ENCODE measurements at regions not wholly inside any gene's neighbourhood (a gene's known extent, or its start where the extent isn't known, plus 50 kb on each side); places are given as distances from the start of the nearest gene placed in this dataset.
"Not testable (repeated sequence)": the region's sequence is repeated elsewhere in the genome, so short reads cannot be mapped to it uniquely, and the experiment has no call there.

DNA sequence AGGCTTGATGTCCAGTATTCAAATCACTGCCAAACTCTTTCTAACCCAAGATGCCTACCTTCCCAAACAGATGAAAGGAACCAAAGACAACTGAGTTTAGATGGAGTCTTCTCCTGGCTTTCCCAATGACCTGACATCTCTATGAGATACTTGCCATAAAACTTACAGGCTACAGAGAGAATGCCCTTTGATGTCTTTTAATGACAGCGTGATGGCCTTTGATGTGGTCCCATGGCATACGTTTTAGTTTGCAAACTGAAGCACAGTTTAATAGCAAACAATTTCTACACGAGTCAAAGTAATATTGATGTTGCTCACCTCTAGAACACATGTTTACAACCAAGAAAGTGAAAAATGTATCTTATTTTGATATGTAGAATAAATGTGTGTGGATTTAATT is 73.2 kb downstream of the ZIC4 start:
- DNase-seq (no peak), ATAC-seq (no peak)
- intact Hi-C loops (cut with DNase I), result no loop called here

- intact Hi-C loops (cut with DNase I), result no loop called here
- DNase-seq (no peak), ATAC-seq (no peak)
Measured at GRCh38 chr3:147328711-147329110, 77.6 kb downstream of the ZIC4 start.

DNA sequence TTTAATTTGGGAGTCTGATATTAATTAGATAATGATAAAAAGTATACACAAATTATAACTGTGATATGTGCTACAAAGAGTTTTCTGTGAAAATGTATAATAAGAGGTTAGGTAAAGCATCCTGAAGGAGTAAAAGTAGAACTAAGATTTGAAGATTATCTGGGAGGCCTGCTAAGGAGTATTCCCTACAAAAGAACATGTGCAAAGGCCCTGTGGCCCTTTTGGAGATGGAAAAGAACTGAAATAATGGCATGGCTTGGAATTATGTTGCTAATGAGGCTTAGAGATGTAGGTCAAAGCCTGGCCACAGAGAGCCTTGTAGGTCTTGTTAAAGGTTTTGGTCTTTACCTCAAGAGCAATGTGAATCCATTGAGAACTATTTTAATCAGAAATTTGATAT is 82.0 kb downstream of the ZIC4 start:
- ATAC-seq, result no peak
- intact Hi-C loops (cut with DNase I), result no loop called here
- DNase-seq, result no peak

DNA sequence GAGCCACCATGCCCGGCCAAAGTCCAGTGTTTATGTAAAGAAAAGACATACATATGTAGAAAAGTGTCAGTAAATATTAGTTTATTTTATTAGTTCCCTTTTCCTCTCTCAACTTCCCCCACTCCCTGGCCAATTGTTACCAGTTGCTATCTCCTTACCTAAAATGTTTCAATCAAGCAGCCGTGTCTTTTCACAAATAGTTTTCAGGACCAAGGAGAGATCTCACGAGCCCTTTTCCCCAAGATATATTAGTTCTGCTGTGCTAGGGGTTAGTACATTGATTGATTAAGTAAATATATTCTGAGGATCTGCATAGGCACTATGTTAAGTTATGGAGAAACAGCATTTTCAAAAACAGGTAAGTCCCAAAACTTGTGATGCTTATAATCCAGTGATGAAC is 87.4 kb downstream of the ZIC4 start:
- no peak for ATAC-seq
- intact Hi-C loops (cut with DNase I), result no loop called here
- no peak for DNase-seq

- DNase-seq; intact Hi-C loops (cut with DNase I); ATAC-seq: not testable (repeated sequence)
Measured at GRCh38 chr3:147317080-147317479, 89.3 kb downstream of the ZIC4 start.

DNA sequence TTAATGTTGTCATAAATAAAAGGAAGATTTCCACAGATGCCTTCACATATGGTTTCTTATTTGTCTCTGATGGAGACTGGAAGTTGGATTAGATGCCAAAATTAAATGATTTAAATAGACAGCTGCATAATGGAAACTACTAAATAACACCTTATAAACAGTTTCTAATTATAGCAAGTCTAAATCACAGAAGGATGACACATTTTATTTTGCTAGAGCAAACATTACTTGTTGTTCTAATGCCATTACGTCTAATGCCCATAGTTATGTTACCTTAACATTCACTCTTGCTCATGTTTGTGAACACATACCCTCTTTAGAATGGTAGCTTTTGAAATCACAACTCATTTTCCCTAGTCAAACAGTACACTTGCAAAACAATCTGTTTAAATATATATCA is 92.8 kb downstream of the ZIC4 start:
- intact Hi-C loops (cut with DNase I), result no loop called here
- no peak for DNase-seq
- no peak for ATAC-seq

DNA sequence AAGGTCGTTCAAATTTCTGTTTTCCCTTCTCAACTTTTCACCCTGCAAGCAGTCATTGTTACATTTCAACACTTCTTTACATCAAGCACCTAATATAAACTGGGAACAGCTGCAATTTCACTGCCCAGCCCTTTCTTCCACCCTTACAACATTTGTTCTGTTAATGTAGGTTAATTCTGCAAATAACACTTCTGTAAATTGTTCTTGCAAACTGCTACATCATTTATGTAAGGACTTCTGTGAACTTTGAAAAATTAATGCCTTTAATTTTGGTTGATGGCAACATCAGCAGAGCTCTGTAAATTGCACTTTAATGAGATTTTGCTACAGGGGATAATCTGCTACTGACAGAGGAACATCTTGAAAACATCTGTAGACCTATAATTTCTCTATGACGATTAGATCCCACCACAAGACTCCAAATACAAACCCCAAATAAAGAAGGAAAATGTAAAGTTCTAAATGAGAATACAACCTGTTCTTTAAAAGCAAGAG is 93.5 kb downstream of the ZIC4 start:
- intact Hi-C loops (cut with DNase I), result no loop called here
- DNase-seq (no peak), ATAC-seq (no peak)

DNA sequence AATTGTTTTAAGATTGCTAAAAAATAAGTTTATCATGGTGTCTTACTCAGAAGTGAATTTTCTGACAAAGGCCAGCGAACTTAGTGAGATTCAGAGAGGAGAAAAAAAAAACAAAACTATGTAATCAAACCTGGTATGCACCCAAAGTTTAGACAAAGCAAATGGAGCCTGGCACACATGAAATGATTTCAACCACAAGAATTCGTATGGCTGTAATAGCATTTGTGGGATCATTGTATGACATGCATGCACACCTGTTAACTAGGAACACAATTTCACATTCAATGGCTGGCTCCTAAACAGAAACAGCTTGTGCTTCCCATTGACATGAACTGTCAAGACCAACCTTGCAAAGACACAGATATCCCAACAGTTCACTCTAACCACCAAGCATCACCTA is 94.6 kb downstream of the ZIC4 start:
- intact Hi-C loops (cut with DNase I), result no loop called here
- no peak for ATAC-seq

DNA sequence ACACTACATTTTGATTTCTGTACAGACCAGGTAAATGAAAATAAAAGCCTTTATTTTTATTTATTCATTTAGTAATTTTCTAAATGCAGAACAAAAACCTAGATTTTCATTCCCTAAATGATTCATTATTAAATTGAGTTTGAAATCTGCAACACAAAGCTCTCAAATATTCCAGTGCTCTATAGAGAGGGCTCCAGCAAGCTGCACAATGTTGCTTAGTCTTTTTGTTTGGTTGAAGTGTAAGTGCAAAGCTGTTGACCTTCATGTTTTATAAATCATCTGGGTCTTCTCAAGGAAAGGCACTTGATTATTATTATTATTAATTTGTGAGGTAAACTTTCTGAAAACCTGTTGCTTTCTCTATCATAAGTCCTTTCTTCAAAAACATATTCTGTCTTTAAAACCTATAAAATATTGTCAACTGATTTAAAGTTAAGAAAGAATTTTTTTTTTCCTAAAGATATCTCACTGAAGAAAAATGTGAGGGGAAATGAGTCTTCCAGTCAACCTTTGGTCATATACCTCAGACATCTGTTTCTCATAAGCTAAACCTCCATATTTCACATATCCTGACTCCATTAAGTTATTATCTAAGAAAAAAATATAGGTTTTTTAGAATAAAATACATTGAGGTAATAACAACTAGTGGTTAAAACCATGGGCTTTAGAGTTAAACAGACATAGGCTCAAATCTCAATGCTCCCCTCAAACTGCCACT is 100.7 kb downstream of the ZIC4 start:
- no peak for ATAC-seq
- intact Hi-C loops (cut with DNase I), result no loop called here
- DNase-seq, result no peak

More for the DNA sequence above, 94.6 kb downstream of the ZIC4 start:
- no peak for DNase-seq

DNA sequence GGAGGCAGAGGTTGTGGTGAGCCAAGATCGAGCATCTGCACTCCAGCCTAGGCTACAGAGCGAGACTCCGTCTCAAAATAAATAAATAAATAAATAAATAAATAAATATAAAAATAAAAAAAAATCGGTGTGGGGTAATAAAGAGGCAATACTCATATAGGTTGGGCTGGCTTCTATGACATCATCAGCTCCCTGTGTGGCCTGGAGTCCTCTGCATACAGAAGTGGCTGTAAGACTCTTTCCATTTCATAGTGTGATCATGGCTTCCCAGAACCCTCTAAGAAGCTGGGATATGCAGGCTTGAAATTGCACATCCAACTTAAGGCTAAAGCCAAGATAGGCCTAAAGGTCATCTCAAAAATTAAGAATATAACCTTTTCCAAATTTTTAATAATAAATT is 101.6 kb downstream of the ZIC4 start:
- DNase-seq (no peak), ATAC-seq (no peak)
- intact Hi-C loops (cut with DNase I), result no loop called here

DNA sequence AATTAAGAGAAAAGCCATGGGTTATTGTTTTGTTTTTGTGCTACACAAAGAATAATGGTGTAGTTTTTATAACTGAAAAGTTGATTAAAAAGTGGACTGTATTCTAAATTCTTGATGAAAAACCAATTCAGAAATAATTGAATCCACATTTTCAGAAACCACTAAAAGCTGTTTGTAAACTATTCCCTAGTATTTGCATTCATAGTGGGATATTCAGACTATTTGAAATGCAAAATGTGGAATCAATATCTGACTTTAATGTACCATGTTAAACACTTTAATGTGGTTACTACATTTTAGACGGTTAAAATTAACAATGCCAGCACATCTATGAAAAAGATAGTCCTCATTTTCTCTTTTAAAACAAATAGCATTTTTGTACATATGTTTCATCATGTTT is 104.6 kb downstream of the ZIC4 start:
- no peak for DNase-seq
- intact Hi-C loops (cut with DNase I), result no loop called here

GRCh38 chr3:147299656-147300055 is 106.7 kb downstream of the ZIC4 start:
- intact Hi-C loops (cut with DNase I), result no loop called here
- DNase-seq (no peak), ATAC-seq (no peak)

More for the DNA sequence above, 104.6 kb downstream of the ZIC4 start:
- ATAC-seq, result no peak

DNA sequence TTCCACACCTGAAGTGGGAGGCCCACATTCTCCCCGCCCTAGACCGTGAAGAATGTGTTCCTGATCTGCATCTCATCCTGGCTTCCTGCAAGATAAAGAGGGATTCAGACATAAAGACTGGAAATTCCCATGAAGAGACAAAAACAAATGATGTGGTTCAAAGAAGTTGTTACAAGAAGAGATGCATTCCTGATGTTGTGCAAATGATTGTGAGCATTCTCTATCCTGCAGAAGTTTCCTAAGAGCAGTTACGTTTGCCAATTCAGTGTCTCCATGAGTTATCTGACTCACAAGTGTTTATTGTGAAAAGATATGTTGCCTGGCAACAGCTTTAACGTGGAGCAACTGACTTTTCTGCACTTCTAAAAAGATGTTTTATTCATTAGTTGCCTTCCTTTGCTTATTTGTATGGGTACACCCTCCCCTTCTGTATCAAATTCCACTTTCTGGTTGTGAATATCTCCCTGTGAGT is 107.8 kb downstream of the ZIC4 start:
- peak; percentile 55 to 96 for ATAC-seq
- no peak for DNase-seq
- intact Hi-C loops (cut with DNase I), result no loop called here

GRCh38 chr3:147297761-147298350 is 108.5 kb downstream of the ZIC4 start:
- no peak for ATAC-seq
- intact Hi-C loops (cut with DNase I), result no loop called here
- no peak for DNase-seq

- ATAC-seq; intact Hi-C loops (cut with DNase I); DNase-seq: not testable (repeated sequence)
Measured at GRCh38 chr3:147287370-147287769, 119.0 kb downstream of the ZIC4 start.

DNA sequence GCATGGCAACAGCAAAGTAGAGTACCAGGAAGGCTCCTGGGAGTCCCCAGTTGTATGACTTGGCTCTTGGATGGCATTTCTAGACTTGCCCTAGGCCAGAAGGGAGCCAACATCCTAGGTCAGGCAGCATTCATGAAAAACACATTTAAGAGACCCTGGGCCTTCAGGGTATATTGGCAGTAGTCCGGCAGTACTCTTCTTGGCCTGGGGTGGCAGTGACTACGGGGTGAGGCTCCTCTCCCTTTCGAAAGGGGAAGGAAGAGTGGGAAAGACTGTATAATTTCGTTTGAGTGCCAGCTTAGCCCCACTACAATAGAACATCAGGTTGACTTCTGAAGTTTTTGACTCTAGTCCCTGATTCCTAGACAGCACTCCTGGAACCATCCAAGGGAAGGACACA is 136.4 kb downstream of the ZIC4 start:
- DNase-seq (no peak), ATAC-seq (no peak)
- intact Hi-C loops (cut with DNase I), result no loop called here

GRCh38 chr3:147267434-147267833 is 138.9 kb downstream of the ZIC4 start:
- intact Hi-C loops (cut with DNase I), result no loop called here
- ATAC-seq, result no peak
- no peak for DNase-seq

DNA sequence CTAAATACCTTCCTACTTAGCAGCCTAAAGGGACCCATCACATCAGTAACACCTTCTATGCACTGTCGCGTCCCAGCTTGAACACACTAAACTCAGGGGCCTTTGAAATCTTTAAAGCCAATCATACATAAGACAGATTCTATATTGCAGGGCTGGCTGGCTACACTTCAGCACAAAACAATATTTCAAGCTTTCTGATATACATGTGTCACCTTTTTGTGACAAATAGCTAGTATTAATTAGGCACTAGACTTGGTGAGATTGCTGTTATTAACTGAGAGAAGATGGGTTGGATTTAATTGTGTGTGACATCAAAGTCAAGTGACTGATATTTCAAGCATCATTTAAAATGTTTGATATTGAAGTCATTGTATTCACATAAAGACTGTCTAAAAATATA is 148.4 kb downstream of the ZIC4 start:
- DNase-seq, result no peak
- intact Hi-C loops (cut with DNase I), result no loop called here
- no peak for ATAC-seq

DNA sequence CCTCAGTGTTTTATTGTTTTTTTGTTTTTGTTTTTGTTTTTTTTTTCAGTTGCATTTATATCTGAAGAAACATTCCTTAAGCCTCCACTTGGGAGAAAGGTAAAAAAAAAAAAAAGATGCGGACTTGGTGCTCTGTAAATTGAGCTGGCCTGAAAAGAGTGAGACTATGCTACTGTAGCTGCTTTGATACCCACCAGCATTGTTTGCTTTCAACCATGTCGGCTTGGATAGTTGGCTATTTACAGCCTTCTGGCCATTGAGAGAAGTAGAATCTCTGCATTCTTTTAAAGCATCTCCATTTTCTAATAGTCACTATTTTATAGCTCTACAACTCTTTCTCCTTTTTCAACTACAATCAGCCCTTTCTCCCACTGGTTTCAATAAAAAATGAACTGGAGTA is 149.6 kb downstream of the ZIC4 start:
- intact Hi-C loops (cut with DNase I), result no loop called here
- ATAC-seq (no peak), DNase-seq (no peak)

GRCh38 chr3:147246906-147247305 is 159.4 kb downstream of the ZIC4 start:
- DNase-seq (no peak), ATAC-seq (no peak)
- intact Hi-C loops (cut with DNase I), result no loop called here

- ATAC-seq; DNase-seq; intact Hi-C loops (cut with DNase I): not testable (repeated sequence)
Measured at GRCh38 chr3:147245638-147246037, 160.7 kb downstream of the ZIC4 start.

Data from left cardiac atrium (tissue), 4 donors.